ENCODE measurements at regions not wholly inside any gene's neighbourhood (a gene's known extent, or its start where the extent isn't known, plus 50 kb on each side); places are given as distances from the start of the nearest gene placed in this dataset.

DNA sequence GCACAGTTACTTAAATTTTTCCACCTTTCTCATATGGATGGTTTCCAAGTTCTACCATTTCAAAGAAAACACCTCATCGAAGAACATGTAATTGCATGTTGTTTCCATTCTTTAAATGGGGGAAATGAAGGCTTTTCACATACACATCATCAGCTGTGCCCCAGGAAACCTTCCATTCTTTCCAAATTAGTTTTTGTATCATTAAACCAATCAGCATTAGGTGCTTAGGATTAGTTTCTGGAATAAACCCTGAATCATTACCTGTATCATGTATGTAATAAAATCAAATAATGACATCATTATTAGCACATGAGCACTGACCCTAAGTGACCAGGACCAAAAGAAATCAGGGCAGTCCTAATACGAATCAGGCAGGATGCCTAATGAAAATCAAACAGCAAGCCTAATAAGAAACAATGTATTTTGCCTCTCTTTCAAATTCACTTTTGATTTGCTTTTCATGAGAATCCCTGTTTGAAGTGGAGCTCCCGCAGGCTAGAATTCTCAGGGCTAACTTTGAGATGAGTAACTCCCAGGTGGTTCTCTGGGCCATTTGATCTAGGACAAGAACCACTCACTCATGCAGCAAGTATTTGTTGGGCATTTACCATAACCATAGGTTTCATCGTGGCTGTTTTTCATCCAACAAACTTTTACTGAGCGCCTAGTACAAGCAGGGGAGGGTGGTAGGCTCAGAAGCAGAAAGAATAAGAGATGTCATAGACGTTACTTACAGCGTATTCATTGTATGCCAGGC, 89.2 kb downstream of the MZT1 start:
- H3K79me2 ChIP-seq (ENCODE audit: insufficient read depth, low read length): no peaks in the 10 kb centered on the region
- intact Hi-C loops (cut with micrococcal nuclease; ENCODE audit: unreplicated experiment) (no loop called here), in situ Hi-C loops (cut with HindIII; ENCODE audit: extremely low pct_ligation_motif_present, low pct_unique_long_range_greater_than_20kb) (no loop called here)
- DNase-seq (ENCODE audit: low spot score) (no peak), ATAC-seq (no peak), FAIRE-seq (no peak)
- no peak overlapping the region for H3K27ac ChIP-seq (ENCODE audit: extremely low read length, insufficient read depth, low read length)
- no peak overlapping the region for H3K9ac ChIP-seq (ENCODE audit: insufficient read depth, low read depth, low read length)
- H3K4me3 ChIP-seq (replicated peaks in 1 of 3; ENCODE audit: insufficient read depth in 1 of 3, low read depth in 2 of 3, low read length in 3 of 3): no peak overlapping the region
- H3K4me1 ChIP-seq (ENCODE audit: insufficient read depth, low read length): no peaks in the 10 kb centered on the region
- no peaks in the 10 kb centered on the region for H3K9me3 ChIP-seq (ENCODE audit: low read length)
- no peak overlapping the region for H3K4me2 ChIP-seq (ENCODE audit: low read depth, low read length)
- H3K27me3 ChIP-seq (ENCODE audit: control insufficient read depth in 1 of 2, insufficient read depth in 2 of 2, low read length in 2 of 2): no peaks in the 10 kb centered on the region; a peak in 1 of 5 replicates
- ChIA-PET POLR2A (no interaction called here), CTCF (ENCODE audit: low intra/inter-chr PET ratio, low total read pairs) (no interaction called here)
- no peaks in the 10 kb centered on the region for H3K36me3 ChIP-seq (replicated peaks in 1 of 2; ENCODE audit: control insufficient read depth in 1 of 2, insufficient read depth in 2 of 2, low read length in 2 of 2)
- H2AFZ ChIP-seq (ENCODE audit: low read length): no peak overlapping the region
- 25% methylated on average over 7 of the region's 7 CpGs for WGBS (ENCODE audit: low lambda C conversion rate)
- BruUV-seq (replicated peaks): no TSS peak
- H4K20me1 ChIP-seq (ENCODE audit: insufficient read depth, low read length): no peaks in the 10 kb centered on the region
- no peak for TF ChIP-seq ZNF678 (CRISPR knock-in tag; IDR thresholded peaks at IDR 0.05)
- TF ChIP-seq ATM (IDR thresholded peaks at IDR 0.05; ENCODE audit: borderline replicate concordance): no peak
- peak; percentile 80 for TF ChIP-seq ATF7 (IDR thresholded peaks at IDR 0.05)
- TF ChIP-seq ATF7 (CRISPR knock-in tag; IDR thresholded peaks at IDR 0.05): no peak
- no peak for TF ChIP-seq HMG20B (CRISPR knock-in tag; conservative IDR thresholded peaks at IDR 0.05)

DNA sequence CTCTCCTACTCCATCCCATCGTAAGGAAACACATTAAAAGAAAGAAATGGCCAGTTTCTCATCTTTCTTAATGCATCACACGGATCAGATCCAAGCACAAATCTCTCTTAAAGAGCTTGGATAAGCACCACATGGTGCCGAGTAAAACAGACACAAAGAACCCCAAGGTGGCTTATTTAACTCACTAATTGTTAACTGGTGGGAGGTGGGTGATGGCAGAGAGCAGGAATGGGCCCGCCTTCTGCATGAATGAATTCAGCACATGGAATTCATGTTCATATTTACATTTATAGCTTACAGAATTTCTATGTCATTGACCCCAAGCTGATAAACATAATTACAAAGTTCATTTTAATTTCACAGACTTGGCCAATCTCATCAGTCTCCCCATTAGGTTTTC, 89.9 kb downstream of the MZT1 start:
- Histone ChIP-seq H3K9me3 (ENCODE audit: low read length) (no peaks in the 10 kb centered on the region), H3K4me2 (ENCODE audit: low read depth, low read length) (no peak overlapping the region), H3K4me3 (replicated peaks in 1 of 3; ENCODE audit: insufficient read depth in 1 of 3, low read depth in 2 of 3, low read length in 3 of 3) (no peak overlapping the region), H4K20me1 (ENCODE audit: insufficient read depth, low read length) (no peaks in the 10 kb centered on the region), H3K9ac (ENCODE audit: insufficient read depth, low read depth, low read length) (no peak overlapping the region), H3K27me3 (ENCODE audit: control insufficient read depth in 1 of 2, insufficient read depth in 2 of 2, low read length in 2 of 2) (no peaks in the 10 kb centered on the region; a peak in 1 of 5 replicates), H3K36me3 (replicated peaks in 1 of 2; ENCODE audit: control insufficient read depth in 1 of 2, insufficient read depth in 2 of 2, low read length in 2 of 2) (no peaks in the 10 kb centered on the region), H3K27ac (ENCODE audit: extremely low read length, insufficient read depth, low read length) (no peak overlapping the region), H3K4me1 (ENCODE audit: insufficient read depth, low read length) (no peaks in the 10 kb centered on the region), H3K79me2 (ENCODE audit: insufficient read depth, low read length) (no peaks in the 10 kb centered on the region), H2AFZ (ENCODE audit: low read length) (no peak overlapping the region)
- FAIRE-seq (no peak), DNase-seq (ENCODE audit: low spot score) (no peak), ATAC-seq (no peak)
- intact Hi-C loops (cut with micrococcal nuclease; ENCODE audit: unreplicated experiment) (no loop called here), in situ Hi-C loops (cut with HindIII; ENCODE audit: extremely low pct_ligation_motif_present, low pct_unique_long_range_greater_than_20kb) (no loop called here)
- WGBS (ENCODE audit: low lambda C conversion rate): 23% methylated on average over 4 of the region's 4 CpGs
- ChIA-PET CTCF (ENCODE audit: low intra/inter-chr PET ratio, low total read pairs) (no interaction called here), POLR2A (no interaction called here)
- BruUV-seq (replicated peaks): no TSS peak
- TF ChIP-seq ADNP (CRISPR knock-in tag; IDR thresholded peaks at IDR 0.05) (no peak), POGZ (CRISPR knock-in tag; IDR thresholded peaks at IDR 0.05) (no peak), ZNF781 (CRISPR knock-in tag; IDR thresholded peaks at IDR 0.05; ENCODE audit: borderline replicate concordance, not compliant biosample characterization) (no peak), RORA (CRISPR knock-in tag; IDR thresholded peaks at IDR 0.05) (no peak), SP1 (IDR thresholded peaks at IDR 0.05) (no peak), SP1 (CRISPR knock-in tag; IDR thresholded peaks at IDR 0.05) (no peak), HOXA3 (CRISPR knock-in tag; IDR thresholded peaks at IDR 0.05) (no peak)
- TF ChIP-seq, protein P1, sequence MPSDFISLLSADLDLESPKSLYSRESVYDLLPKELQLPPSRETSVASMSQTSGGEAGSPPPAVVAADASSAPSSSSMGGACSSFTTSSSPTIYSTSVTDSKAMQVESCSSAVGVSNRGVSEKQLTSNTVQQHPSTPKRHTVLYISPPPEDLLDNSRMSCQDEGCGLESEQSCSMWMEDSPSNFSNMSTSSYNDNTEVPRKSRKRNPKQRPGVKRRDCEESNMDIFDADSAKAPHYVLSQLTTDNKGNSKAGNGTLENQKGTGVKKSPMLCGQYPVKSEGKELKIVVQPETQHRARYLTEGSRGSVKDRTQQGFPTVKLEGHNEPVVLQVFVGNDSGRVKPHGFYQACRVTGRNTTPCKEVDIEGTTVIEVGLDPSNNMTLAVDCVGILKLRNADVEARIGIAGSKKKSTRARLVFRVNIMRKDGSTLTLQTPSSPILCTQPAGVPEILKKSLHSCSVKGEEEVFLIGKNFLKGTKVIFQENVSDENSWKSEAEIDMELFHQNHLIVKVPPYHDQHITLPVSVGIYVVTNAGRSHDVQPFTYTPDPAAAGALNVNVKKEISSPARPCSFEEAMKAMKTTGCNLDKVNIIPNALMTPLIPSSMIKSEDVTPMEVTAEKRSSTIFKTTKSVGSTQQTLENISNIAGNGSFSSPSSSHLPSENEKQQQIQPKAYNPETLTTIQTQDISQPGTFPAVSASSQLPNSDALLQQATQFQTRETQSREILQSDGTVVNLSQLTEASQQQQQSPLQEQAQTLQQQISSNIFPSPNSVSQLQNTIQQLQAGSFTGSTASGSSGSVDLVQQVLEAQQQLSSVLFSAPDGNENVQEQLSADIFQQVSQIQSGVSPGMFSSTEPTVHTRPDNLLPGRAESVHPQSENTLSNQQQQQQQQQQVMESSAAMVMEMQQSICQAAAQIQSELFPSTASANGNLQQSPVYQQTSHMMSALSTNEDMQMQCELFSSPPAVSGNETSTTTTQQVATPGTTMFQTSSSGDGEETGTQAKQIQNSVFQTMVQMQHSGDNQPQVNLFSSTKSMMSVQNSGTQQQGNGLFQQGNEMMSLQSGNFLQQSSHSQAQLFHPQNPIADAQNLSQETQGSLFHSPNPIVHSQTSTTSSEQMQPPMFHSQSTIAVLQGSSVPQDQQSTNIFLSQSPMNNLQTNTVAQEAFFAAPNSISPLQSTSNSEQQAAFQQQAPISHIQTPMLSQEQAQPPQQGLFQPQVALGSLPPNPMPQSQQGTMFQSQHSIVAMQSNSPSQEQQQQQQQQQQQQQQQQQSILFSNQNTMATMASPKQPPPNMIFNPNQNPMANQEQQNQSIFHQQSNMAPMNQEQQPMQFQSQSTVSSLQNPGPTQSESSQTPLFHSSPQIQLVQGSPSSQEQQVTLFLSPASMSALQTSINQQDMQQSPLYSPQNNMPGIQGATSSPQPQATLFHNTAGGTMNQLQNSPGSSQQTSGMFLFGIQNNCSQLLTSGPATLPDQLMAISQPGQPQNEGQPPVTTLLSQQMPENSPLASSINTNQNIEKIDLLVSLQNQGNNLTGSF (CRISPR knock-in tag; IDR thresholded peaks at IDR 0.05): no peak
- TF ChIP-seq, protein P2, sequence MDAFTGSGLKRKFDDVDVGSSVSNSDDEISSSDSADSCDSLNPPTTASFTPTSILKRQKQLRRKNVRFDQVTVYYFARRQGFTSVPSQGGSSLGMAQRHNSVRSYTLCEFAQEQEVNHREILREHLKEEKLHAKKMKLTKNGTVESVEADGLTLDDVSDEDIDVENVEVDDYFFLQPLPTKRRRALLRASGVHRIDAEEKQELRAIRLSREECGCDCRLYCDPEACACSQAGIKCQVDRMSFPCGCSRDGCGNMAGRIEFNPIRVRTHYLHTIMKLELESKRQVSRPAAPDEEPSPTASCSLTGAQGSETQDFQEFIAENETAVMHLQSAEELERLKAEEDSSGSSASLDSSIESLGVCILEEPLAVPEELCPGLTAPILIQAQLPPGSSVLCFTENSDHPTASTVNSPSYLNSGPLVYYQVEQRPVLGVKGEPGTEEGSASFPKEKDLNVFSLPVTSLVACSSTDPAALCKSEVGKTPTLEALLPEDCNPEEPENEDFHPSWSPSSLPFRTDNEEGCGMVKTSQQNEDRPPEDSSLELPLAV (CRISPR knock-in tag; conservative IDR thresholded peaks at IDR 0.05; ENCODE audit: low read depth): no peak
